ENCODE measurements at regions not wholly inside any gene's neighbourhood (a gene's known extent, or its start where the extent isn't known, plus 50 kb on each side); places are given as distances from the start of the nearest gene placed in this dataset.
A peak's percentile ranks its signal among the peaks of the same experiment; 100 is the strongest.
"Not testable (repeated sequence)": the region's sequence is repeated elsewhere in the genome, so short reads cannot be mapped to it uniquely, and the experiment has no call there.

DNA sequence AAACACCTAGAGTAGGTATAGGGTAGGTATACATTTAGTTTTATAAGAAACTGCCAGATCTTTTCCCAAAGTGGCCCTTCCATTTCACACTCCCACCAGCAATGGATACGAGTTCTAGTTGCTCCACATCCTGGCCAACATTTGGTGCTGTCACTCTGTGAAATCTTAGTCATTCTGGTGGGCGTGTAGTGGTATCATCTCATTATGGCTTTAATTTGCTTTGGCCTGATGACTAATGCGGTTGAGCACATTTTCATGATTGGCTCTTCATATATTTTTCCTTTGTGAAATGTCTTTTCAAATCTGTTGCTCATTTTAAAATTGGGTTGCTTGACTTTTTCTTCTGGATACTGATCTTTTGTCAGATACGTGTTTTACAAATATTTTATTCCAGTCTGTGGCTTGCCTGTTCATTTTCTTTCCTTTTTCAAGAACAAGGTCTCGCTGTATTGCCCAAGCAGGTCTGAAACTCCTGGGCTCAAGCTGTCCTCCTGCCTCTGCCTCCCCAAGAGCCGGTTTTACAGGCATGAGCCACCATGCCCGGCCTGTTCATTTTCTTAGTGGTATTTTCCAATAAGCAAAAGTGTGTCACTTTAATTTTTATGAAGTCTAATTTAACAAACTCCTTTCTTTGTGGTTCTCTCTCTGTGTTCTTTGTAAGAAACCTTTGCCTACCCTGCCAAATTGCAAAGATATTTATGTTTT is 192.4 kb downstream of the SEC14L1 start:
- Mint-ChIP-seq H3K9me3 (peaks cover 23% of the 10 kb centered on the region), H3K27ac (peak overlapping the region; percentile 86), H3K27me3 (ENCODE audit: low read depth) (no peaks in the 10 kb centered on the region), H3K4me3 (ENCODE audit: low read depth) (peak overlapping the region; percentile 26), H3K36me3 (ENCODE audit: low read depth) (peaks cover 23% of the 10 kb centered on the region), H3K4me1 (ENCODE audit: low read depth) (peaks cover 36% of the 10 kb centered on the region)
- intact Hi-C loops (cut with micrococcal nuclease) = loop anchor here (1.0 to 5.0 kb wide), 6 partner anchors 9 to 1439 kb away; no protein-coding TSS in a partner anchor
- DNase-seq (ENCODE audit: low spot score) = no peak

DNA sequence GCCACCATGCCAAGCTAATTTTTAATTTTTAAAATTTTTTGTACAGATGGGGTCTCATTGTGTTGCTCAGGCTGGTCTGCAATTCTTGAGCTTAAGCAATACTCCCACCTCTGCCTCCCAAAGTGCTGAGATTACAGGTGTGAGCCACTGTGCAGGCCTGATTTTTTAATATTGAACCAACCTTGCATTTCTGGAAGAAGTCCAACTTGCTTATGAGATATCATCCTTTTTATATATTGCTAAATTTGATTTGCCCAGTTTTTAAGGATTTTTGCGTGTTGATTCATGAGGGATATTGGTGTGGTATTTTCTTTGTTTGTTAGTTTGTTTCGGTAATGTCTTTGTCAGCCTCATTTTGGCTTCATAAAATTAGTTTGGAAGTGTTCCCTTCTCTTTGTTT is 196.4 kb downstream of the SEC14L1 start:
- peaks cover 22% of the 10 kb centered on the region for H3K36me3 Mint-ChIP-seq (ENCODE audit: low read depth)
- no peak overlapping the region for H3K27ac Mint-ChIP-seq
- no peaks in the 10 kb centered on the region for H3K27me3 Mint-ChIP-seq (ENCODE audit: low read depth)
- H3K4me3 Mint-ChIP-seq (ENCODE audit: low read depth) = no peak overlapping the region
- intact Hi-C loops (cut with micrococcal nuclease) = no loop called here
- peaks cover 38% of the 10 kb centered on the region for H3K4me1 Mint-ChIP-seq (ENCODE audit: low read depth)
- peaks cover 22% of the 10 kb centered on the region for H3K9me3 Mint-ChIP-seq
- DNase-seq (ENCODE audit: low spot score) = no peak

DNA sequence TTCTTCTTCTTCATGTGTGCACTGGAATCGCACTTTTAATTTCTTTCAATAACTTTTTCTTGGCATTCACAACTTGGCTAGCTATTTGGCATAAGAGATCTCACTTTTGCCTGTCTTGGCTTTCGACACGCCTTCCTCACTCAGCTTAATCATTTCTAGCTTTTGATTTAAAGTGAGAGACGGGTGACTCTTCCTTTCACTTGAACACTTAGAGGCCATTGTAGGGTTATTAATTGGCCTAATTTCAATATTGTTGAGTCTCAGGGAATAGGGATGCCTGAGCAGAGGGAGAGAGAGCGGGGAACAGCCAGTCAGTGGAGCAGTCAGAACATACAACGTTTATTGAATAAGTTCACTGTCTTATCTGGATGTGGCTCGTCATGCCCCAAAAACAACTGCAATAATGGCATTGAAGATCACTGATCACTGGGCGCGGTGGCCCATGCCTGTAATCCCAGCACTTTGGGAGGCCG is 200.3 kb downstream of the SEC14L1 start:
- peaks cover 22% of the 10 kb centered on the region for H3K9me3 Mint-ChIP-seq
- H3K27me3 Mint-ChIP-seq (ENCODE audit: low read depth) = no peaks in the 10 kb centered on the region
- no peak for DNase-seq (ENCODE audit: low spot score)
- H3K4me3 Mint-ChIP-seq (ENCODE audit: low read depth) = peak overlapping the region; percentile 7
- intact Hi-C loops (cut with micrococcal nuclease) = no loop called here
- H3K36me3 Mint-ChIP-seq (ENCODE audit: low read depth) = peaks cover 22% of the 10 kb centered on the region
- H3K4me1 Mint-ChIP-seq (ENCODE audit: low read depth) = peaks cover 39% of the 10 kb centered on the region
- peak overlapping the region; percentile 34 for H3K27ac Mint-ChIP-seq

DNA sequence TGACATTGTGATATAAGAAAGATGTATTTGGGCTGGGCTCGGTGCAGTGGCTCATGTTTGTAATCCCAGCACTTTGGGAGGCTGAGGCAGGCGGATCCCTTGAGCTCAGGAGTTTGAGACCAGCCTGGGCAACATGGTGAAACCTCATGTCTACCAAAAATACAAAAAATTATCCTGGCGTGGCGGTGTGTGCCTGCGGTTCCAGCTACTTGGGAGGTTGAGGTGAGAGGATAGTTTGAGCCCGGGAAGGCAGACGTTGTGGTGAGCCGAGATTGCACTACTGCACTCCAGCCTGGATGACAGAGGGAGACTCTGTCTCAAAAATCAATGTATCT is 201.9 kb downstream of the SEC14L1 start:
- not testable (repeated sequence) for H3K27me3 Mint-ChIP-seq (ENCODE audit: low read depth); DNase-seq (ENCODE audit: low spot score)
- intact Hi-C loops (cut with micrococcal nuclease) = loop anchor here (1.0 kb wide), 1 partner anchor 9 kb away; no protein-coding TSS in a partner anchor
- Mint-ChIP-seq H3K9me3 (peaks cover 11% of the 10 kb centered on the region), H3K36me3 (ENCODE audit: low read depth) (peaks cover 13% of the 10 kb centered on the region), H3K27ac (peak overlapping the region; percentile 92), H3K4me3 (ENCODE audit: low read depth) (peak overlapping the region; percentile 67), H3K4me1 (ENCODE audit: low read depth) (peaks cover 40% of the 10 kb centered on the region)

DNA sequence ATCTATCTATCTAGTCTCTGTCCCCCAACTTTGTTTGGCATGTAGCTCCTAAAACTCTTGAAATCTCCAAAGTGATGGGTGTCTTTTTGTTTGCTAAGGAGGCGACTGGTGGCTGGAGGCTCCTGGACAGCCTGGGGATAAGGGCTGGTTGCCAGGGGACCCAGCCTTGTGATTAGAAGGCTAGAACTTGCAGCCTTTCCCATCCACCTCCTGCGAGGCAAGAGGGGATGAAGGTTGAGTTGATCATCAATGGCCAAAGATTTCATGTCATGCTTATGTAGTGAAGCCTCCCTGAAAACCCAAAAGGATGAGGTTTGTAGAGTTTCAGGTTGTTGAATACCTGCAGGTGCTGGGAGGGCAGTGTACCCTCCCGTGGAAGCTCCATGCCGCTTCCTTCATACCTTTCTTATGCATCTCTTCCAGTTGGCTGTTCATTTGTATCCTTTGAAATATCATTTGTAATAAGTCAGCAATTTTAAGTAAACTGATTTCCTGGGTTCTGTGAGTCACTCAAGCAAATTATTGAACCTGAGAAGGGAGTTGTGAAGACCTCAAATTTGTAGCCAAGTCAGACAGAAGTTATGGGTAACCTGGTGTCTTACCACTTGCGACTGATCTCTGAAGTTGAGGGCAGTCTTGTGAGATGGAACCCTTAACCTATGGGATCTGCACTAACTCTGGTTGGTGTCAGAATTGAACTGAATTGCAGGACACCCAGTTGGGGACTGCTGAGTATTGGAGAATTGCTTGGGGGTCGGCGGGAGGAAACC is 202.4 kb downstream of the SEC14L1 start:
- DNase-seq (ENCODE audit: low spot score) = no peak
- Mint-ChIP-seq H3K36me3 (ENCODE audit: low read depth) (peaks cover 11% of the 10 kb centered on the region), H3K9me3 (peaks cover 10% of the 10 kb centered on the region), H3K4me3 (ENCODE audit: low read depth) (peak overlapping the region; percentile 31), H3K27ac (peak overlapping the region; percentile 92), H3K4me1 (ENCODE audit: low read depth) (peaks cover 42% of the 10 kb centered on the region), H3K27me3 (ENCODE audit: low read depth) (no peaks in the 10 kb centered on the region)
- intact Hi-C loops (cut with micrococcal nuclease) = no loop called here

DNA sequence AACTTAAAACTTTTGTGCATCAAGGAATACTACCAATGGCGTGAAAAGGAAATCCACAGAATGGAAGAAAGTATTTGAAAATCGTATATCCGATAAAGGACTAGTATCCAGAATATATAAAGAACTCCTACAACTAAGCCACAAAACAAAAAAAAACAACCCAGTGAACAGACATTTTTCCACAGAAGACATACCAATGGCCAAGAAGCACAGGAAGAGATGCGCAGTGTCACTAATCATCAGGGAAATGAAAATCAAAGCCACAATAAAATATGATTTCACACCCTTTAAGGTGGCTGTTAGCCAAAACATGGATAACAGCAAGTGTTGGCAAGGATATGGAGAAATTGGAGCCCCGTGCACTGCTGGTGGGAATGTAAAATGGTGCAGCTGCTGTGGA is 203.3 kb downstream of the SEC14L1 start:
- H3K4me1 Mint-ChIP-seq (ENCODE audit: low read depth) = peaks cover 39% of the 10 kb centered on the region
- H3K9me3 Mint-ChIP-seq = peaks cover 10% of the 10 kb centered on the region
- H3K27me3 Mint-ChIP-seq (ENCODE audit: low read depth) = no peaks in the 10 kb centered on the region
- no peak overlapping the region for H3K4me3 Mint-ChIP-seq (ENCODE audit: low read depth)
- H3K36me3 Mint-ChIP-seq (ENCODE audit: low read depth) = peaks cover 11% of the 10 kb centered on the region
- no peak for DNase-seq (ENCODE audit: low spot score)
- H3K27ac Mint-ChIP-seq = no peak overlapping the region
- intact Hi-C loops (cut with micrococcal nuclease) = no loop called here

DNA sequence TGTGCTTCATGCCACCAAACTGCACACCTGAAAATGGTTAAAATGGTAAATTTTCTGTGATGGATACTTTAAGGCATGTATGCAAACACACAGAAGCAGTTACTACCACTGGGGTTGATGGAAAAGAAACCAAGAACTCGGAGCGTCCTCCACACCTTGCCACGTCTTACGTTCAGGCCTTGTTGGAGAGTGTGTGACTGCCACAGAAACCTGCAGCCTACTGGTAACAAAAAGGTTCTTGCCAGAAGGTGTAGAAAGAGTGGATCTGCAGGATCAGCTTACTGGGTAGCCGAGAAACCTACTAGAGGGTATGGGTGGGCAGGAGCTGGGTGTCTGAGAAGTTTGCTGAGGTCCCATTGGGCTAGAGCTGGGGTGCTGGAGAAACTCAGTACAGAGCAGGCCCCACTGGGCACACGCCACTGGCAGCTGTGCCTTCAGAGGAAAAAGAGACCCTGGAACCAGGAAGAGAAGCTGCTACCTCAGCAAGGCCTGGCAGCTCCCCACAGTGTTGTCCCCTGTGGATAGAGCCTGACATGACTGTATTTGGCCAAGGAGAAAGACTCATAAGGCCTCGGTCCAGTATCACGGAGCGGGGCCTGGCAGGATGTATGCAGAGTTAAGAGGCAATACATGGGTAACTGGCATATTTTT is 204.6 kb downstream of the SEC14L1 start:
- H3K4me1 Mint-ChIP-seq (ENCODE audit: low read depth) = peaks cover 36% of the 10 kb centered on the region
- no peaks in the 10 kb centered on the region for H3K27me3 Mint-ChIP-seq (ENCODE audit: low read depth)
- no peak overlapping the region for H3K27ac Mint-ChIP-seq
- intact Hi-C loops (cut with micrococcal nuclease) = no loop called here
- H3K4me3 Mint-ChIP-seq (ENCODE audit: low read depth) = no peak overlapping the region
- peaks cover 10% of the 10 kb centered on the region for H3K9me3 Mint-ChIP-seq
- H3K36me3 Mint-ChIP-seq (ENCODE audit: low read depth) = peaks cover 11% of the 10 kb centered on the region
- DNase-seq (ENCODE audit: low spot score) = no peak

DNA sequence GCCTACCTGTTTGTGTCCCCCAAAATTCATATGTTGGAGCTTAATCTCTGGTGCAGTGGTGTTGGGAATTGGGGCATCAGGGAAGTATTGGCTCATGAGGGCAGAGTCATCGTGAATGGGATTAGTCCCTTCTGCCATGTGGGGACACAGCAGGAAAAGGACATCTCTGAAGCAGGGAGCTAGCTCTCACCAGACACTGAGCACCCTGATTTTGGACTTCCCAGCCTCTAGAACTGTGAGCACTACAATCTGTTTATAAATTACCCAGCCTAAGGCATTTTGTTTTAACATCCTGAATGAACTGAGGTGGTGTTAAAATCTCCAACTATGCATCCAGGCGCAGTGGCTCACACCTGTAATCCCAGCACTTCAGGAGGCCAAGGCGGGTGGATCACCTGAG is 206.0 kb downstream of the SEC14L1 start:
- no peak overlapping the region for H3K27ac Mint-ChIP-seq
- peaks cover 11% of the 10 kb centered on the region for H3K36me3 Mint-ChIP-seq (ENCODE audit: low read depth)
- no peak overlapping the region for H3K4me3 Mint-ChIP-seq (ENCODE audit: low read depth)
- H3K4me1 Mint-ChIP-seq (ENCODE audit: low read depth) = peaks cover 36% of the 10 kb centered on the region
- no peaks in the 10 kb centered on the region for H3K27me3 Mint-ChIP-seq (ENCODE audit: low read depth)
- no peak for DNase-seq (ENCODE audit: low spot score)
- intact Hi-C loops (cut with micrococcal nuclease) = no loop called here
- H3K9me3 Mint-ChIP-seq = peaks cover 10% of the 10 kb centered on the region

DNA sequence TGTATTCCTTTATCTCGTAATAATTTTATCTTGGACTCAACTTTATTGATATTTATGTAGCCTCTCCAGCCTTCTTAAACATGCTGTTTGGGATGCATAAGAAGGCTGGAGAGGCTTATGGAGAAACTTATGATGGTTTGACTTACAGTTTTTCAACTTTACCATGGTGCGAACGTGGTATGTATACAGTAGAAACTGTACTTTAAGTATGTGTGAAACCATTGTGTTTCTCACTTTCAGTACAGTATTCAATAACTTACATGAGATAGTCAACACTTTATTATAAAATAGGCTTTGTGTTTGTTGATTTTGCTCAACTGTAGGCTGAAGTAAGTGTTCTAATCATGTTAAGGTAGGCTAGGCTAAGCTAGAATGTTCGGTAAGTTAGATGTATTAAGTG is 206.8 kb downstream of the SEC14L1 start:
- Mint-ChIP-seq H3K36me3 (ENCODE audit: low read depth) (peaks cover 11% of the 10 kb centered on the region), H3K27ac (no peak overlapping the region), H3K9me3 (peaks cover 10% of the 10 kb centered on the region), H3K27me3 (ENCODE audit: low read depth) (no peaks in the 10 kb centered on the region), H3K4me1 (ENCODE audit: low read depth) (peaks cover 30% of the 10 kb centered on the region), H3K4me3 (ENCODE audit: low read depth) (no peak overlapping the region)
- intact Hi-C loops (cut with micrococcal nuclease) = no loop called here
- no peak for DNase-seq (ENCODE audit: low spot score)

DNA sequence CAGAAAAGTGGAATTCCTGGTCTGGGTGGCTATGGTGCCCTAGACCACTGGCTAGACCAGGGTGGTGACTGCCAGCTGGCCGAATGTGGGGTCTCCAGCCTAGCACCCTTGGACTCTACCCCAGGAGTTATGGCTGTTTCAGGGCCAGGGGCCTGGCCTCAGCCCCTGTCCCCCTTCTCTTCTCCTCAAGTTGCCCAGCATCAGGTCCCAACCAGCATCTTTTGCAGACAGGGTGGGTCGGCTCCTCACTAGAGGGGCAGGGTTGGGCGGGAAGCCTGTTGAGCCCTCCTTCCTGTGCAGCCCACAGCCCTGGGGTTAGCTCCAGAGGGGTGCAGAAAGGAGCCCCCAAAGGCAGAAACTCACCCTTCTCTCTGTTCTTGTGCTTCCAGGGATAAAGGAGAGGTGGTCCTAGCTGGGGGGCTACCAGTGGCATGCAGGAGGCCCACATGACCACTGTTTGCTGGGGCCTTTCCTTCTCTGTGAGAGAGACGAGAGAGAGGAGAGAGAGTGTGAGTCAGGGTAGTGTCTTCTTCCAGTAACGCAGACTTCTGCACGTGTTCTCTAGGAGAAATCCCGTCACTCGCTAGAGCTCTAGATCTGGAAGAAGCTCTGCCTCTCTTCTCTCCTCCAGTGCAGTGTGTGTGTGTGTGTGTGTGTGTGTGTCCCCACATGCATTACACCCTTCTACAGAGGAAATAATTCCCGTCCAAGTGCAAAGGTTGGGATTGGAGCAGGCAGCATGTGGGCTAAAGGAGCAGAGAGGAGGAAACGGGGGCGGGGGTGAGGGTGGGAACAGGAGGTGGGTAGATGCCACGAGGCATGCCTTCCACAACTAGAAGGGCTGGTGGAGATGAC is 209.4 kb downstream of the SEC14L1 start:
- H3K27ac Mint-ChIP-seq = no peak overlapping the region
- H3K36me3 Mint-ChIP-seq (ENCODE audit: low read depth) = no peaks in the 10 kb centered on the region
- no peaks in the 10 kb centered on the region for H3K27me3 Mint-ChIP-seq (ENCODE audit: low read depth)

DNA sequence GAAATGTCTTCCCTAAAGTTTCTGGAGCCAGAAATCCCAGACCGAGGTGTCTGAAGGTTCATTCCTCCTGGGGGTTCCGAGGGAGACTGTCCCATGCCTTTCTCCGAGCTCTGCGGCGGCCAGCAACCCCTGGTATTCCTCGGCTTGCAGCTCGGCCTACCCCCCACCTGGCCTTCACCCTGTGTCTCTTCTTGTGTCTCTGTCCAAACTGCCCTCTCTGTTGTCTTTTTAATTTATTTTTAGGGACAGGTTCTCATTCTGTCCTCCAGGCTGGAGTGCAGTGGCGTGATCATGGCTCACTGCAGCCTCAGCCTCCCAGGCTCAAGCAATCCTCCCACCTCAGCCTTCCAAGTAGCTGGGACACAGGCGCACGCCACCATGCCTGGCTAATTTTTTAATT is 211.7 kb downstream of the SEC14L1 start:
- H3K27me3 Mint-ChIP-seq (ENCODE audit: low read depth) = peaks cover under 1% of the 10 kb centered on the region
- H3K4me1 Mint-ChIP-seq (ENCODE audit: low read depth) = peaks cover 20% of the 10 kb centered on the region
- H3K9me3 Mint-ChIP-seq = no peaks in the 10 kb centered on the region
- intact Hi-C loops (cut with micrococcal nuclease) = no loop called here
- no peak overlapping the region for H3K27ac Mint-ChIP-seq
- H3K36me3 Mint-ChIP-seq (ENCODE audit: low read depth) = no peaks in the 10 kb centered on the region
- DNase-seq (ENCODE audit: low spot score) = no peak
- no peak overlapping the region for H3K4me3 Mint-ChIP-seq (ENCODE audit: low read depth)

More for the DNA sequence above, 209.4 kb downstream of the SEC14L1 start:
- Mint-ChIP-seq H3K4me1 (ENCODE audit: low read depth) (peaks cover 22% of the 10 kb centered on the region), H3K4me3 (ENCODE audit: low read depth) (no peak overlapping the region), H3K9me3 (no peaks in the 10 kb centered on the region)
- intact Hi-C loops (cut with micrococcal nuclease) = no loop called here
- DNase-seq (ENCODE audit: low spot score) = no peak

DNA sequence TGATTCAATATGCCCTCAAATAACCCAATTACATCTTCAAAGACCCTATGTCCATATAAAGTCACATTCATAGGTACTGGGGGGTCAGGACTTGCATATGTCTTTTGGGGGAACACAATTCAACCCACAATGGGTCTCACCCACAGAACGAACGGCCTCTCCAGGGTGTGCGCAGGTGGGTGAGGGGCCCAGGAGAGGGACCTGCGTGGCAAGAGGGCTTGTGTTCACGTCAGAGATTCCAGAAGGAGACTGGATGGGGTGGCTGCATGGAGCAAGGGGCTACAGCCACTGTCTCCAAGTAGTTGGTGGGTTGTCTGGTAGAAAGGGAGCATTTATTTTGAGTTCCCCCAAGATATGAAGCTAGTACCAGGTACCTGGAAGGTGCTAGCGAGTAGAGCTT is 212.2 kb downstream of the SEC14L1 start:
- intact Hi-C loops (cut with micrococcal nuclease) = no loop called here
- peaks cover 21% of the 10 kb centered on the region for H3K4me1 Mint-ChIP-seq (ENCODE audit: low read depth)
- H3K9me3 Mint-ChIP-seq = no peaks in the 10 kb centered on the region
- no peak for DNase-seq (ENCODE audit: low spot score)
- H3K27me3 Mint-ChIP-seq (ENCODE audit: low read depth) = peaks cover 3% of the 10 kb centered on the region
- no peak overlapping the region for H3K4me3 Mint-ChIP-seq (ENCODE audit: low read depth)
- no peaks in the 10 kb centered on the region for H3K36me3 Mint-ChIP-seq (ENCODE audit: low read depth)
- H3K27ac Mint-ChIP-seq = no peak overlapping the region

Data from activated T-helper 2 cell treated with anti-CD3 and anti-CD28 coated beads, Interferon-gamma antibody, Interleukin-2, Interleukin-4, amounts not matched to agents 10 μg/mL and 5 μg/mL and 100 μg/mL, durations not matched to agents 14 hours and 24 hours and 36 hours (primary cell).